Astrocyte of the spinal cord (primary cell): ENCODE measurements at regions not wholly inside any gene's neighbourhood (a gene's known extent, or its start where the extent isn't known, plus 50 kb on each side); places are given as distances from the start of the nearest gene placed in this dataset.
"Not testable (repeated sequence)": the region's sequence is repeated elsewhere in the genome, so short reads cannot be mapped to it uniquely, and the experiment has no call there.

Experiments used
- DNase-seq: peaks from one replicate; pipeline ENCODE4 v3.0.0; 2011; ENCODE audit warnings: low read depth, low spot score
- H3K4me3 ChIP-seq: 2 replicates; pipeline ENCODE4 v1.5.1; 2011; ENCODE audit warnings: low read depth, mild to moderate bottlenecking, low read length, moderate library complexity
- in situ Hi-C: cut with HindIII; loops from 2 replicates; pipeline ENCODE4 v1.10.0; 2017; ENCODE audit warnings: low sequenced_read_pairs
- TF ChIP-seq, protein P1 (sequence below): IDR thresholded peaks from 2 replicates; pipeline ENCODE4 v1.5.1; 2012; ENCODE audit warnings: low read depth, mild to moderate bottlenecking, low read length, inconsistent platforms

DNA sequence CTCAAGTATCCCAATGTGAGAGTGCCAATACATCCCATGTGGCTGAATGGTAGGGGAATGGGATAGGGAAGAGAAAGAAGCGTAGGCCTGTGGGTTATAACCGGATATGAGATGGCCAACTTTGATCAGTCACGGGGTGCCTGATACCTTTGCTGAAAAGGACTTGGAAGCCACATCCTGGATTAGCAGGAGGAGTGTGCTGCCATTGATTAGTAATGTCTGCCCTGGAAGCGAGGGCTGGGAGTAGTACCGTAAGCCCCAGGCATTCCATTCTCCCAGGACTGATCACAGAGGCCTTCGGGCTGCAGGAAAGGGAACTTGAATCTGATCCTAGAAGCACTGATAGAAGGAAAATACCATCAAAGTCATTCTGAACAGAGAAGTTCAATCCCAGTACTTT, 218.5 kb downstream of the TFCP2L1 start:
- in situ Hi-C loops = loop anchor here (25.0 kb wide), 1 partner anchor 379 kb away; no protein-coding TSS in a partner anchor

DNA sequence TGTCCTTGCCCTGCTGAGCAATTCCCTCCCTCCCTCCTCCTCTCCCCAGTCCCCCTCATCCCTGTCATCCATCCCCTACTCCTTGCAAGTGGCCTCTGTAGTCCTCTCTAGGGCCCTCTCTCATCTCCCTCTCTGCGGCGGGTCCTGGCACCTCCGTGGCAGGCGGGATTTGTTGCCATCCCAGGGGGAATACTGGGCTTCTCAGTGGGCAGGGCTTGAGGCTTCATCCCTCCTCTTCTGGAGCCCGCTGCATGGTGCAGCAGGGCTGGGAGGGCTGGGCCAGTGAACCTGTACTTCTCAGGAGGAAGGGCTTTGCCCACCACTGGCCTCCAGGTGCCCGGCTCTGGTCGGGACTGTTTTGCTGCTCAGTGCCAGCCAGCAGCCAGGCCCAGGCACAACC, 216.2 kb downstream of the TFCP2L1 start:
- DNase-seq = no peak
- no peak overlapping the region for H3K4me3 ChIP-seq
- in situ Hi-C loops = loop anchor here (25.0 kb wide), 1 partner anchor 382 kb away; no protein-coding TSS in a partner anchor
- TF ChIP-seq, protein P1, sequence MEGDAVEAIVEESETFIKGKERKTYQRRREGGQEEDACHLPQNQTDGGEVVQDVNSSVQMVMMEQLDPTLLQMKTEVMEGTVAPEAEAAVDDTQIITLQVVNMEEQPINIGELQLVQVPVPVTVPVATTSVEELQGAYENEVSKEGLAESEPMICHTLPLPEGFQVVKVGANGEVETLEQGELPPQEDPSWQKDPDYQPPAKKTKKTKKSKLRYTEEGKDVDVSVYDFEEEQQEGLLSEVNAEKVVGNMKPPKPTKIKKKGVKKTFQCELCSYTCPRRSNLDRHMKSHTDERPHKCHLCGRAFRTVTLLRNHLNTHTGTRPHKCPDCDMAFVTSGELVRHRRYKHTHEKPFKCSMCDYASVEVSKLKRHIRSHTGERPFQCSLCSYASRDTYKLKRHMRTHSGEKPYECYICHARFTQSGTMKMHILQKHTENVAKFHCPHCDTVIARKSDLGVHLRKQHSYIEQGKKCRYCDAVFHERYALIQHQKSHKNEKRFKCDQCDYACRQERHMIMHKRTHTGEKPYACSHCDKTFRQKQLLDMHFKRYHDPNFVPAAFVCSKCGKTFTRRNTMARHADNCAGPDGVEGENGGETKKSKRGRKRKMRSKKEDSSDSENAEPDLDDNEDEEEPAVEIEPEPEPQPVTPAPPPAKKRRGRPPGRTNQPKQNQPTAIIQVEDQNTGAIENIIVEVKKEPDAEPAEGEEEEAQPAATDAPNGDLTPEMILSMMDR = no peak

More for the DNA sequence above, 218.5 kb downstream of the TFCP2L1 start:
- DNase-seq = no peak
- TF ChIP-seq, protein P1 = no peak
- no peak overlapping the region for H3K4me3 ChIP-seq

DNA sequence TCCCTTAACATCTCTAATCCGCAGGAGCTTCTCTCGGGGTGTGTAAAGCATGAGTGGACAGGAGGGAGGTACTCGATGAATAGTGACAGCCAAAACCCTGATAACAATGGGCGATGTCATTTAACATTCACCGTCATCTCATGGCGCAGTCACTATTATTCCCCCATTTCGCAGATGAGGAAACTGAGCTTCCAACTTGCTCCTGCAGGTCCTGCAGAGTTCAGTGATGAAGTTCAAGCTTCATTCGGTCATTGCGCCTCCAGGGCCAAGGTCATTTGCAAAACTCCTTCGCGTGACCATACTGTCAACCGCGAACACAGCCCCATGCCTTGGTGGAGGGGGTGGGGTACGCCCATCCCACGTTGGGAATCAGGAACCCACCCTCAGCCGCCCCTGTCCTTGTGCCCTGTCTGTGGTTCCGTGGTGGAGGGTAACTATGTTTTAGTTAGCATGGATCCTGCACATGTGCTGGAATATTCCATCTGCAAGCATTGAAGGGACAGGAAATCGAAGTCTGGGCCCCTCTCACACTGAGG, 215.5 kb downstream of the TFCP2L1 start:
- DNase-seq = no peak
- in situ Hi-C loops = loop anchor here (25.0 kb wide), 1 partner anchor 382 kb away; no protein-coding TSS in a partner anchor
- TF ChIP-seq, protein P1 = no peak
- no peak overlapping the region for H3K4me3 ChIP-seq

DNA sequence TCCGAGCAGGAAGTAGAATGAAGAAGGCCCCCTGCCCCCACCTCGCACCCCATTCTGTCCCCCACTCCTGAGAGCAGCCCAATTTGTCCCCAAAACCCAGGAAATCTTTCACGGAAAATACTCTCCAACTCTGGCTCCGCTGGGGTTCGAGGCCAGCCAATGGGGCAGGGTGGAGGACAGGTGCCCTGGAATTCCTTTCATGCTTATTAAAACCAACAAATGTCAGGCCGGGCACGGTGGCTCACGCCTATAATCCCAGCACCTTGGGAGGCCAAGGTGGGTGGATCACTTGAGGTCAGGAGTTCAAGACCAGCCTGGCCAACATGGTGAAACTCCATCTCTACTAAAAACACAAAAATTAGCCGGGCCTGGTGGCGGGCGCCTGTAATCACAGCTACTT, 214.9 kb downstream of the TFCP2L1 start:
- in situ Hi-C loops = loop anchor here (25.0 kb wide), 1 partner anchor 383 kb away; no protein-coding TSS in a partner anchor

DNA sequence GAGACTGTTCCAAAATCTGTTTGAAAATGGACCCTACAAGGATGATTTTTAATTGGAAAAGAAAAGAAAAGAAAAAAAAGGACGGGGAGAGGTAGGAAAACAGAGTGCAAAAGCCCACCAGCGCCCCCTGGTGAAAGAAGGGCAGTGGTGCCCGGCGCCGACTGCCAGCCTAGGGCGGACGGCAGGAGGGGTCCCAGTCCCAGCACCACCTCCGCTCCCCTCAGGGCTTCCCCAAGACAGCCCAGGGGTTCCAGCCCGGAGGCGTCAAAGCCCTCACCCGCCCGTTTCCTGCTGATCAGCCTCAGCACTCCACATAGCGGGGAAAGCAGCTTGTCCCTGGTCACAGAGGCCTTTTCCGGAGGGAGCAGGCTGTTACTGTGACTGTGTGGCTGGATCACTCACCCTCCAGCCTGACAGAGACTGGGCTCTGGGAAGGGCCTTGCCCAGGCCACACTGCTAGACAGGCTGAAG, 213.9 kb downstream of the TFCP2L1 start:
- TF ChIP-seq, protein P1 = peak; percentile 98
- DNase-seq = peak; percentile 51
- in situ Hi-C loops = loop anchor here (25.0 kb wide), 1 partner anchor 384 kb away; no protein-coding TSS in a partner anchor
- H3K4me3 ChIP-seq = no peak overlapping the region

More for the DNA sequence above, 214.9 kb downstream of the TFCP2L1 start:
- not testable (repeated sequence) for DNase-seq, H3K4me3 ChIP-seq

DNA sequence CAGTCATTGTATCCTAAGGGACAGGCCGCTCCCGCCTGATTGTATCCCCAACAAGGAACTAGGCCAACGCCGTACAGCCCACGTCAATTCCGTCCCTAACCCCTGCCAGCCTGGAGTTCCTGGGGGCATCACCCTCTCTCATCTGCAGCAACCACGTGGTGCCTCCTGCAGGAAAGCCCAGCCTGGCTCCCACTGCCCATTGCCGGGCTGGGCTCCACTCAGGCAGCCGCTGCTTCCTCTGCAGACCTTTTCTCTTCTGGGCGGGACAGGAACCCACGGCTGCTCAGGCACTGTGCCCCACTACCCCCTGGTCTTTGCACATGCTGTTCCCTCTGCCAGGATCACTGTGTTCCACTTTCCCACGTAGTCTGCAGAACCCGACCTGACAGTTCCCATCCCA, 212.2 kb downstream of the TFCP2L1 start:
- in situ Hi-C loops = loop anchor here (25.0 kb wide), 1 partner anchor 385 kb away; no protein-coding TSS in a partner anchor
- no peak overlapping the region for H3K4me3 ChIP-seq
- TF ChIP-seq, protein P1 = no peak
- DNase-seq = no peak
